DMS153 treated with DMSO at 0.1 percent for 48 hours (cell line): ENCODE measurements at regions not wholly inside any gene's neighbourhood (a gene's known extent, or its start where the extent isn't known, plus 50 kb on each side); places are given as distances from the start of the nearest gene placed in this dataset.
A peak's percentile ranks its signal among the peaks of the same experiment; 100 is the strongest.
"Not testable (repeated sequence)": the region's sequence is repeated elsewhere in the genome, so short reads cannot be mapped to it uniquely, and the experiment has no call there.

Source experiments
- DNase-seq: peaks from one replicate; lab custom pipeline; 2025; ENCODE audit not compliant: unreplicated experiment; lab: John Stamatoyannopoulos, UW

GRCh38 chr6:97885325-97885724, 602.3 kb upstream of the MMS22L start:
- no peak for DNase-seq

GRCh38 chr6:97885828-97886227, 602.8 kb upstream of the MMS22L start:
- no peak for DNase-seq

- DNase-seq = no peak
Measured at GRCh38 chr6:97901531-97901930, 618.5 kb upstream of the MMS22L start.

GRCh38 chr6:97909380-97909779, 626.4 kb upstream of the MMS22L start:
- no peak for DNase-seq

- DNase-seq = no peak
Measured at GRCh38 chr6:97913721-97914120, 630.7 kb upstream of the MMS22L start.

- DNase-seq = no peak
Measured at GRCh38 chr6:97914912-97915311, 631.9 kb upstream of the MMS22L start.

- DNase-seq = no peak
Measured at GRCh38 chr6:97915537-97915936, 632.5 kb upstream of the MMS22L start.

- DNase-seq = no peak
Measured at GRCh38 chr6:97917369-97917768, 634.4 kb upstream of the MMS22L start.

- DNase-seq = no peak
Measured at GRCh38 chr6:97919046-97919445, 636.0 kb upstream of the MMS22L start.

- DNase-seq = no peak
Measured at GRCh38 chr6:97919631-97920030, 636.6 kb upstream of the MMS22L start.

- no peak for DNase-seq
Measured at GRCh38 chr6:97923249-97923648, 640.2 kb upstream of the MMS22L start.

GRCh38 chr6:97925504-97925903, 642.5 kb upstream of the MMS22L start:
- DNase-seq = peak; percentile 40

GRCh38 chr6:97939440-97940168, 656.6 kb upstream of the MMS22L start:
- no peak for DNase-seq

GRCh38 chr6:97947841-97948240, 664.8 kb upstream of the MMS22L start:
- peak; percentile 23 for DNase-seq

- no peak for DNase-seq
Measured at GRCh38 chr6:97958134-97958533, 675.1 kb upstream of the MMS22L start.

- no peak for DNase-seq
Measured at GRCh38 chr6:97963193-97963592, 680.2 kb upstream of the MMS22L start.

GRCh38 chr6:97969065-97969464, 686.0 kb upstream of the MMS22L start:
- DNase-seq = no peak

- no peak for DNase-seq
Measured at GRCh38 chr6:97977084-97977483, 694.1 kb upstream of the MMS22L start.

- DNase-seq = no peak
Measured at GRCh38 chr6:97978855-97979271, 695.8 kb upstream of the MMS22L start.

GRCh38 chr6:97979285-97979684, 696.3 kb upstream of the MMS22L start:
- DNase-seq = not testable (repeated sequence)

- DNase-seq = no peak
Measured at GRCh38 chr6:97989451-97989850, 706.4 kb upstream of the MMS22L start.

- DNase-seq = no peak
Measured at GRCh38 chr6:97995158-97995557, 712.1 kb upstream of the MMS22L start.

GRCh38 chr6:98002678-98003077, 719.7 kb upstream of the MMS22L start:
- no peak for DNase-seq
